ENCODE measurements at regions not wholly inside any gene's neighbourhood (a gene's known extent, or its start where the extent isn't known, plus 50 kb on each side); places are given as distances from the start of the nearest gene placed in this dataset.
"Not testable (repeated sequence)": the region's sequence is repeated elsewhere in the genome, so short reads cannot be mapped to it uniquely, and the experiment has no call there.

DNA sequence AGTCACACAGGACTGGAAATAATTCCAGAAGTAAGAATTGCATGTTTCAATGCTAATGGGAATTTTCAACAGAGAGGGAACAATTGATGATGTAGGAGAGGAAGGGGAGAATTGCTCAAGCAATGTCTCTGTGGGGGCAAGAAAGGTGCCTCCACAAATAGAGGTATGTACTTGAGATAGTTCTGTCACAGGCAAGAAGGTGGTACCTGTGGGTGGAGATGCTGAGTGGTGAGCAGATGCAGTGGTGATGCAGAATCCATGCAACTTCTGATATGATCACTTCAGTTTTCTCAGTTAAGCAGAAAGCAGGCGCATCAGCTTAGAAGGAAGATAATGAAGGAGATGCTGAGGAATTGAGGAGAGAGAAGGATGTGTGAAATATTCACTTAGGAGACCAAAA lies 55.1 kb upstream of the SEC24B start:
- Mint-ChIP-seq H3K4me3 (no peak overlapping the region), H3K36me3 (no peaks in the 10 kb centered on the region), H3K9me3 (no peaks in the 10 kb centered on the region), H3K4me1 (no peaks in the 10 kb centered on the region), H3K27me3 (peaks cover under 1% of the 10 kb centered on the region), H3K27ac (no peak overlapping the region)

DNA sequence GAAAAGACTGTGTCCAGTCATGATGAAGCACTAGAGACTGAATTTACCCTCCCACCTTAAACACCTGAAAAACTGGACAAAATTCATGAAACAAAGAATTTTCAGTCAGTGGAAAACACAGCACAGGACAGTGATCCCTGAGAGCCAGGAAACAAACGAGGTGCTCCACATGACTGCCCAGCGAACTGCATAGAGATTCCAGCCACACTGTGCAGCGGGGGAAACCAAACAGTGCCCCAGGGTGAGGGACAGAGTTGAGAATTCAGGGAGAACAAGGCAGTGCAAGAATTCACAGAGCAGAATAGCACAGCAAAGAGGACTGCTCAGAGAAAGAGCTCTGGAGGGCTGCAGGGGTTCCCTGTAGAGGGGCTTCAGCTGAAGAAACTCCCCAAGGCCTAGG lies 55.5 kb upstream of the SEC24B start:
- no peaks in the 10 kb centered on the region for H3K4me1 Mint-ChIP-seq
- no peaks in the 10 kb centered on the region for H3K36me3 Mint-ChIP-seq
- H3K27me3 Mint-ChIP-seq: peaks cover 2% of the 10 kb centered on the region
- no peak overlapping the region for H3K27ac Mint-ChIP-seq
- H3K9me3 Mint-ChIP-seq: no peaks in the 10 kb centered on the region
- no peak overlapping the region for H3K4me3 Mint-ChIP-seq

GRCh38 chr4:109375778-109376414 lies 57.7 kb upstream of the SEC24B start:
- H3K36me3 Mint-ChIP-seq: peaks cover 2% of the 10 kb centered on the region
- H3K9me3 Mint-ChIP-seq: no peaks in the 10 kb centered on the region
- no peak overlapping the region for H3K4me3 Mint-ChIP-seq
- no peak overlapping the region for H3K27ac Mint-ChIP-seq
- no peaks in the 10 kb centered on the region for H3K4me1 Mint-ChIP-seq
- H3K27me3 Mint-ChIP-seq: peaks cover 6% of the 10 kb centered on the region

DNA sequence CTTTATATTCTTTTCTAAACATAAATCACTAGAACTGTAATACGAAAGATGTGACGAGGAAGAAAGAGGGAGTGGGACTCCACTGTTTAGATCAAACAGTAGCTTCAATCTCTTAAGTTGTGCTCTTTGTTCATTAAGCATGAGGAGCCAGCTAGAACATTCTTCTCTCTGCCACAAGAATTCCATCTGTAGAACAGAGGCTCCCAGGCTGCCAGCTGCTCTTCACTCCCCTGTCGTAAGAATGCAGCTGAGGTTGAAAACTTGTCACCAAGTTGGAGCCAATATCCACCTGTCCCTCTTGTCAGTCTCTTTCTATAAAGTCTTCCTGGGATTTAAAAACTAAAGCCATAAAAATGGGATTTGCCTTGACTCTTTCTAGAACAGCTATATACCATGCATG lies 65.0 kb upstream of the SEC24B start:
- H3K27ac Mint-ChIP-seq: no peak overlapping the region
- H3K9me3 Mint-ChIP-seq: no peaks in the 10 kb centered on the region
- peaks cover 11% of the 10 kb centered on the region for H3K27me3 Mint-ChIP-seq
- no peaks in the 10 kb centered on the region for H3K4me1 Mint-ChIP-seq
- H3K4me3 Mint-ChIP-seq: no peak overlapping the region
- peaks cover 2% of the 10 kb centered on the region for H3K36me3 Mint-ChIP-seq

- H3K36me3 Mint-ChIP-seq: no peaks in the 10 kb centered on the region
- no peak overlapping the region for H3K4me3 Mint-ChIP-seq
- H3K27ac Mint-ChIP-seq: no peak overlapping the region
- no peaks in the 10 kb centered on the region for H3K4me1 Mint-ChIP-seq
- peaks cover 6% of the 10 kb centered on the region for H3K27me3 Mint-ChIP-seq
- no peaks in the 10 kb centered on the region for H3K9me3 Mint-ChIP-seq
Observed at GRCh38 chr4:109365939-109366338, 63.5 kb upstream of the COL25A1 start.

DNA sequence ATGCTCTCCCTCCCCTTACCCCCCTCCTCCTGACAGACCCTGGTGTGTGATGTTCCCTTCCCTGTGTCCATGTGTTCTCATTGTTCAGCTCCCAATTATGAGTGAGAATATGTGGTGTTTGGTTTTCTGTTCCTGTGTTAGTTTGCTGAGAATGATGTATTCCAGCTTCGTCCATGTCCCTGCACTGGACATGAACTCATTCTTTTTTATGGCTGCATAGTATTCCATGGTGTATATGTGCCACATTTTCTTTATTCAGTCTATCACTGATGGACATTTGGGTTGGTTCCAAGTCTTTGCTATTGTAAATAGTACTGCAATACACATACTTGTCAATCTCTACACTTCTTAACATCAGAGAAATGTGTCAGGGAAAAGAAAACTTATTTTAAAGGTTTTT lies 62.8 kb upstream of the COL25A1 start:
- H3K27me3 Mint-ChIP-seq, H3K27ac Mint-ChIP-seq, H3K4me1 Mint-ChIP-seq, H3K9me3 Mint-ChIP-seq, H3K36me3 Mint-ChIP-seq: not testable (repeated sequence)
- H3K4me3 Mint-ChIP-seq: peak overlapping the region in 1 of 4 donors; percentile 81

GRCh38 chr4:109359040-109359646 lies 56.7 kb upstream of the COL25A1 start:
- Mint-ChIP-seq H3K27ac (no peak overlapping the region), H3K9me3 (peaks cover 0 to 2% (median 0%) of the 10 kb centered on the region in 3 donors), H3K4me3 (no peak overlapping the region), H3K36me3 (no peaks in the 10 kb centered on the region), H3K4me1 (peaks cover 0 to 2% (median 2%) of the 10 kb centered on the region in 3 donors), H3K27me3 (peaks cover 4% of the 10 kb centered on the region)

- H3K9me3 Mint-ChIP-seq: peaks cover 0 to 2% (median 0%) of the 10 kb centered on the region in 3 donors
- H3K4me3 Mint-ChIP-seq: no peak overlapping the region
- no peak overlapping the region for H3K27ac Mint-ChIP-seq
- H3K27me3 Mint-ChIP-seq: peaks cover 1% of the 10 kb centered on the region
- H3K4me1 Mint-ChIP-seq: peaks cover 0 to 2% (median 2%) of the 10 kb centered on the region in 3 donors
- H3K36me3 Mint-ChIP-seq: no peaks in the 10 kb centered on the region
Observed at GRCh38 chr4:109355835-109356234, 53.4 kb upstream of the COL25A1 start.

GRCh38 chr4:109352941-109353340 lies 50.5 kb upstream of the COL25A1 start:
- Mint-ChIP-seq H3K27me3 (peaks cover under 1% of the 10 kb centered on the region), H3K36me3 (no peaks in the 10 kb centered on the region), H3K4me1 (peaks cover 0 to 2% (median 0%) of the 10 kb centered on the region in 3 donors), H3K9me3 (peaks cover 0 to 3% (median 3%) of the 10 kb centered on the region in 3 donors), H3K4me3 (no peak overlapping the region), H3K27ac (no peak overlapping the region)
